IMR-90 (cell line): ENCODE measurements at regions not wholly inside any gene's neighbourhood (a gene's known extent, or its start where the extent isn't known, plus 50 kb on each side); places are given as distances from the start of the nearest gene placed in this dataset.
A peak's percentile ranks its signal among the peaks of the same experiment; 100 is the strongest.

Source experiments
- ATAC-seq: fragments of 200-7000 bp; cut with Tn5 transposase; 2 replicates; pipeline ENCODE4 v1.9.1; 2020; ENCODE audit warnings: low read depth, mild to moderate bottlenecking, moderate library complexity
- BruUV-seq: library from RNA; stranded (reverse); fragments of 400-500 nt; replicated peaks from 2 replicates; lab custom pipeline; 2021; lab: Mats Ljungman, UMichigan
- CTCF ChIA-PET: fragments of 300-600 bp; formaldehyde crosslinking; extraction: SDS; loops from one replicate; lab custom pipeline; 2021; ENCODE audit warnings: antibody characterized with exemption; lab: Yijun Ruan, JAX
- POLR2A ChIA-PET: fragments of 300-600 bp; sonication (Branson Sonifier 250); formaldehyde crosslinking; loops from one replicate; lab custom pipeline; 2022; ENCODE audit warnings: antibody characterized with exemption; ENCODE audit not compliant: unreplicated experiment; lab: Charles Lee
- DNase-seq: peaks from one replicate; pipeline ENCODE4 v3.0.0; 2013
- H2AFZ ChIP-seq: replicated peaks from 2 replicates; pipeline ENCODE3; 2013; ENCODE audit warnings: low read length, mild to moderate bottlenecking; ENCODE audit not compliant: poor library complexity
- H2AK5ac ChIP-seq: 2 replicates; pipeline ENCODE4 v1.6.1; 2013; ENCODE audit warnings: low read depth, low read length, inconsistent platforms
- H2AK9ac ChIP-seq: replicated peaks from 2 replicates; pipeline ENCODE3; 2013; ENCODE audit warnings: mild to moderate bottlenecking, low read depth, low read length, moderate library complexity; ENCODE audit not compliant: poor library complexity
- H2BK120ac ChIP-seq: 2 replicates; pipeline ENCODE4 v1.6.1; 2013; ENCODE audit warnings: low read depth, low read length, inconsistent platforms
- H2BK15ac ChIP-seq: 3 replicates; pipeline ENCODE4 v1.6.1; 2013; ENCODE audit warnings: low read depth, low read length, inconsistent platforms
- H2BK20ac ChIP-seq: 2 replicates; pipeline ENCODE4 v1.6.1; 2013; ENCODE audit warnings: low read depth, mild to moderate bottlenecking, inconsistent platforms, low read length, moderate library complexity
- H2BK5ac ChIP-seq: 2 replicates; pipeline ENCODE4 v1.6.1; 2013; ENCODE audit warnings: mild to moderate bottlenecking, low read depth, low read length, inconsistent platforms; ENCODE audit not compliant: poor library complexity, severe bottlenecking
- H3K14ac ChIP-seq: replicated peaks from 2 replicates; pipeline ENCODE4 v1.6.1; 2013; ENCODE audit warnings: low read depth, low read length, inconsistent platforms
- H3K18ac ChIP-seq: 2 replicates; pipeline ENCODE4 v1.6.1; 2013; ENCODE audit warnings: low read depth, low read length, control low read depth
- H3K23ac ChIP-seq: 2 replicates; pipeline ENCODE4 v1.6.1; 2013; ENCODE audit warnings: low read depth, low read length, inconsistent platforms
- H3K27ac ChIP-seq: 2 replicates; pipeline ENCODE4 v1.5.1; 2013; ENCODE audit warnings: mild to moderate bottlenecking, control low read depth, low read length; ENCODE audit not compliant: insufficient read depth
- H3K27me3 ChIP-seq: 2 replicates; pipeline ENCODE4 v1.6.1; 2013; ENCODE audit warnings: low read length; ENCODE audit not compliant: control insufficient read depth, insufficient read depth
- H3K36me3 ChIP-seq: 2 replicates; pipeline ENCODE4 v1.6.1; 2013; ENCODE audit warnings: low read length, mixed read lengths; ENCODE audit not compliant: control insufficient read depth, insufficient read depth
- H3K4ac ChIP-seq: 2 replicates; pipeline ENCODE4 v1.6.1; 2013; ENCODE audit warnings: low read depth, low read length, inconsistent platforms
- H3K4me1 ChIP-seq: 2 replicates; pipeline ENCODE4 v1.6.1; 2013; ENCODE audit warnings: low read length, mixed read lengths; ENCODE audit not compliant: control insufficient read depth, insufficient read depth
- H3K4me2 ChIP-seq: 2 replicates; pipeline ENCODE4 v1.6.1; 2013; ENCODE audit warnings: low read depth, mild to moderate bottlenecking, control low read depth, low read length, moderate library complexity
- H3K4me3 ChIP-seq: 2 replicates; pipeline ENCODE4 v1.5.1; 2013; ENCODE audit warnings: low read depth, mild to moderate bottlenecking, control low read depth, low read length, moderate library complexity; ENCODE audit not compliant: insufficient read depth
- H3K56ac ChIP-seq: 2 replicates; pipeline ENCODE4 v1.6.1; 2013; ENCODE audit warnings: low read length, inconsistent platforms; ENCODE audit not compliant: insufficient read depth; ENCODE audit errors: extremely low read depth
- H3K79me1 ChIP-seq, 2 experiments: 2 replicates each; pipeline ENCODE4 v1.6.1; 2013; ENCODE audit warnings: low read length in 2 of 2, inconsistent platforms in 1 of 2, low read depth in 1 of 2
- H3K9ac ChIP-seq: 2 replicates; pipeline ENCODE4 v1.6.1; 2013; ENCODE audit warnings: low read depth, low read length, control low read depth
- H3K9me1 ChIP-seq: 2 replicates; pipeline ENCODE4 v1.6.1; 2013; ENCODE audit warnings: low read length, inconsistent platforms; ENCODE audit not compliant: insufficient read depth
- H3K9me3 ChIP-seq: 2 replicates; pipeline ENCODE4 v1.6.1; 2013; ENCODE audit warnings: low read length; ENCODE audit not compliant: control insufficient read depth, insufficient read depth
- H4K20me1 ChIP-seq: 2 replicates; pipeline ENCODE4 v1.6.1; 2013; ENCODE audit warnings: low read length, inconsistent platforms; ENCODE audit not compliant: insufficient read depth
- H4K5ac ChIP-seq: 2 replicates; pipeline ENCODE4 v1.6.1; 2013; ENCODE audit warnings: mild to moderate bottlenecking, low read depth, low read length, control low read depth
- H4K8ac ChIP-seq, 2 experiments: 2 replicates each; pipeline ENCODE4 v1.6.1; 2013; ENCODE audit warnings: low read depth in 2 of 2, low read length in 2 of 2, control low read depth in 1 of 2, inconsistent platforms in 1 of 2
- H4K91ac ChIP-seq: 2 replicates; pipeline ENCODE4 v1.6.1; 2013; ENCODE audit warnings: low read depth, low read length, inconsistent platforms; ENCODE audit not compliant: insufficient read depth
- RAD21 ChIP-seq: IDR thresholded peaks from 2 replicates; pipeline ENCODE4 v1.6.1; 2012; ENCODE audit warnings: low read length, improper control_type of control experiment
- WGBS, 2 experiments: methylation state at CpG; one replicate each; pipeline versions ENCODE4 v1.1.5 to v1.1.7; 2013; ENCODE audit warnings: missing lambda C conversion rate in 2 of 2; ENCODE audit not compliant: insufficient read length in 1 of 2; ENCODE audit errors: extremely low coverage in 2 of 2; 5-methylcytosine and 5-hydroxymethylcytosine counted together
- dilution Hi-C: fragments of 300-500 bp; cut with HindIII; formaldehyde crosslinking; loops from one replicate; pipeline ENCODE4 v1.14.3; 2018; ENCODE audit warnings: low sequenced_read_pairs; ENCODE audit not compliant: unreplicated experiment
- in situ Hi-C: fragments of 300-500 bp; cut with MboI; formaldehyde crosslinking; loops from 3 replicates; pipeline ENCODE4 v1.14.3; 2019; ENCODE audit warnings: low sequenced_read_pairs, inconsistent platforms, mixed read lengths
- intact Hi-C: fragments of 100-400 bp; cut with micrococcal nuclease; formaldehyde crosslinking; loops from 2 replicates; pipeline ENCODE4 v1.10.0; 2022
- TF ChIP-seq, protein P1 (sequence below): fragments of 150-350 bp; IDR thresholded peaks from 2 replicates; pipeline ENCODE4 v1.6.1; 2017; ENCODE audit warnings: mild to moderate bottlenecking, antibody characterized with exemption, low read length, low read depth

DNA sequence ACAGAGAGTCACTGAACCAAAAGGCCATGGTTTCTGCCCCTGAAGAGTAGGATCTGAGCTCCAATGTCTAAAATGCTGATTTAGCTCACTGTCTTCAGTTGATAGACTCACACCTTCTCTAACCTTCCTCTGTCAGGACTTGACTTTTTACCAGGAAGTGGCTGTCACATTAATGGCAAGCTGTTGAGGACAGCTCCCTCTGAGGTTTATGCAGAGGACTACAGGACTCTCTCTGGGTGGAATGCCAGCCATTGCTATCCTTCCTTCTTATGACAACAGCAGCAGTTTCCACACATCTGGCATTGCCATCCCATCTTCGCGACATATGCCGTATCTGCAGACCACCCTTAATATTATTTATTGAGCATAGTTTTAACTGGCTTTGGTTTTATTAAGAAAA is 103.8 kb upstream of the PRICKLE2 start:
- Histone ChIP-seq H2AK5ac (peak overlapping the region; percentile 66; the same call in 1 of the 2 replicates), H3K4me2 (no peak overlapping the region), H4K8ac (no peak overlapping the region), H3K27me3 (no peaks in the 10 kb centered on the region), H4K5ac (no peak overlapping the region), H3K36me3 (no peaks in the 10 kb centered on the region), H3K9ac (no peak overlapping the region), H3K14ac (no peak overlapping the region), H4K91ac (no peak overlapping the region), H2BK120ac (0 out of 2 replicates have a peak overlapping the region, but pooled peaks have one; percentile 10), H3K56ac (no peak overlapping the region), H2BK20ac (peak overlapping the region; percentile 54), H3K27ac (no peak overlapping the region), H3K4me1 (peaks cover 7% of the 10 kb centered on the region), H3K4me3 (no peak overlapping the region), H3K9me1 (peaks cover 12% of the 10 kb centered on the region), H3K23ac (no peak overlapping the region), H3K4ac (peak overlapping the region; percentile 37; the same call in 1 of the 2 replicates), H2AK9ac (no peak overlapping the region), H2BK5ac (no peak overlapping the region), H2BK15ac (no peak overlapping the region), H2AFZ (no peak overlapping the region), H3K9me3 (no peaks in the 10 kb centered on the region), H3K18ac (no peak overlapping the region), H3K79me1 (peaks cover 0 to 4% of the 10 kb centered on the region in 2 experiments; a peak in 1 of 4 replicates), H4K20me1 (no peaks in the 10 kb centered on the region)
- no CpG with 5 or more reads among the region's 3 CpGs for WGBS, 2 experiments
- ChIA-PET CTCF (interaction anchor here (0.6 kb wide), 1 partner anchor 33 kb away, joined by 3 read pairs; no protein-coding TSS in a partner anchor), POLR2A (no interaction called here)
- in situ Hi-C loops: no loop called here
- dilution Hi-C loops: no loop called here
- BruUV-seq: no TSS peak
- no peak for DNase-seq
- intact Hi-C loops: no loop called here
- ATAC-seq: no peak
- TF ChIP-seq RAD21: 0 out of 2 replicates have a peak, but pooled peaks have one; percentile 4
- TF ChIP-seq, protein P1, sequence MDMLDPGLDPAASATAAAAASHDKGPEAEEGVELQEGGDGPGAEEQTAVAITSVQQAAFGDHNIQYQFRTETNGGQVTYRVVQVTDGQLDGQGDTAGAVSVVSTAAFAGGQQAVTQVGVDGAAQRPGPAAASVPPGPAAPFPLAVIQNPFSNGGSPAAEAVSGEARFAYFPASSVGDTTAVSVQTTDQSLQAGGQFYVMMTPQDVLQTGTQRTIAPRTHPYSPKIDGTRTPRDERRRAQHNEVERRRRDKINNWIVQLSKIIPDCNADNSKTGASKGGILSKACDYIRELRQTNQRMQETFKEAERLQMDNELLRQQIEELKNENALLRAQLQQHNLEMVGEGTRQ: no peak
